Gastrocnemius medialis (tissue), 4 donors: ENCODE measurements at regions not wholly inside any gene's neighbourhood (a gene's known extent, or its start where the extent isn't known, plus 50 kb on each side); places are given as distances from the start of the nearest gene placed in this dataset.

Experiments
- ATAC-seq, 2 donors: fragments of 150-250 bp; one replicate each; pipeline ENCODE4 v1.9.1; 2016
- DNase-seq, 2 donors: peaks; one replicate each; pipeline ENCODE4 v3.0.0-alpha.2; 2019
- H3K27ac ChIP-seq, 4 donors: fragments of 200-600 bp; sonication (generic); 1 replicate in 1 of 4; 2 replicates in 3 of 4; pipeline ENCODE4 v1.5.1; 2016 to 2018; ENCODE audit warnings: mild to moderate bottlenecking in 2 of 4, moderate library complexity in 1 of 4
- H3K27me3 ChIP-seq, 3 donors: fragments of 200-600 bp; sonication (generic) in 2 of 3; 1 replicate in 1 of 3; 2 replicates in 2 of 3; pipeline versions ENCODE4 v1.5.1 to v1.6.0; 2016 to 2019; ENCODE audit warnings: mild to moderate bottlenecking in 1 of 3, moderate library complexity in 1 of 3
- H3K36me3 ChIP-seq, 2 donors: fragments of 200-600 bp; sonication (generic) in 1 of 2; one replicate each; pipeline ENCODE4 v1.5.1; 2017 to 2018
- H3K4me1 ChIP-seq, 2 donors: fragments of 200-600 bp; sonication (generic) in 1 of 2; one replicate each; pipeline ENCODE4 v1.5.1; 2016 to 2017; ENCODE audit warnings: mild to moderate bottlenecking in 2 of 2
- H3K4me3 ChIP-seq, 4 donors: fragments of 200-600 bp; sonication (generic) in 3 of 4; 1 replicate in 1 of 4; 2 replicates in 3 of 4; pipeline ENCODE4 v1.5.1; 2016 to 2019; ENCODE audit warnings: mild to moderate bottlenecking in 2 of 4
- H3K9me3 ChIP-seq, 3 donors: fragments of 200-600 bp; sonication (generic) in 2 of 3; 1 replicate in 1 of 3; 2 replicates in 2 of 3; pipeline ENCODE4 v1.5.1; 2016 to 2019
- CTCF ChIP-seq, 5 experiments: fragments of 450-650 bp in 3 of 5; fragments of 200-600 bp in 2 of 5; sonication (generic) in 2 of 5; IDR thresholded peaks in 4 of 5; conservative IDR thresholded peaks in 1 of 5; 1 replicate in 4 of 5; 2 replicates in 1 of 5; pipeline ENCODE4 v1.5.1; 2016 to 2019; ENCODE audit warnings: antibody characterized with exemption in 5 of 5, mild to moderate bottlenecking in 3 of 5, moderate library complexity in 3 of 5
- POLR2A ChIP-seq, 2 donors: fragments of 450-650 bp; IDR thresholded peaks; one replicate each; pipeline ENCODE4 v1.6.1; 2017; ENCODE audit warnings: antibody characterized with exemption in 2 of 2, mild to moderate bottlenecking in 2 of 2, moderate library complexity in 2 of 2
- in situ Hi-C, 4 donors: fragments of 200-750 bp; cut with MboI; loops; one replicate each; pipeline versions ENCODE4 v1.15.0 to v1.8.0; 2017; ENCODE audit warnings: low sequenced_read_pairs in 4 of 4
- intact Hi-C: fragments of 100-400 bp; cut with DNase I; formaldehyde crosslinking; loops from one replicate; pipeline ENCODE4 v1.15.1; 2023; ENCODE audit warnings: low total_unique reads

GRCh38 chr7:52018680-52019054 is 702.1 kb upstream of the COBL start:
- DNase-seq (no peak), ATAC-seq (no peak)
- no peaks in the 10 kb centered on the region for H3K27me3 ChIP-seq
- in situ Hi-C loops (no loop called here), intact Hi-C loops (no loop called here)
- H3K4me1 ChIP-seq: no peaks in the 10 kb centered on the region
- no peaks in the 10 kb centered on the region for H3K36me3 ChIP-seq
- no peak overlapping the region for H3K27ac ChIP-seq
- H3K9me3 ChIP-seq: no peaks in the 10 kb centered on the region
- no peak overlapping the region for H3K4me3 ChIP-seq
- TF ChIP-seq CTCF (IDR thresholded peaks at IDR 0.05 in 4 of 5, conservative IDR thresholded peaks at IDR 0.05 in 1 of 5) (no peak), POLR2A (IDR thresholded peaks at IDR 0.05) (no peak)

DNA sequence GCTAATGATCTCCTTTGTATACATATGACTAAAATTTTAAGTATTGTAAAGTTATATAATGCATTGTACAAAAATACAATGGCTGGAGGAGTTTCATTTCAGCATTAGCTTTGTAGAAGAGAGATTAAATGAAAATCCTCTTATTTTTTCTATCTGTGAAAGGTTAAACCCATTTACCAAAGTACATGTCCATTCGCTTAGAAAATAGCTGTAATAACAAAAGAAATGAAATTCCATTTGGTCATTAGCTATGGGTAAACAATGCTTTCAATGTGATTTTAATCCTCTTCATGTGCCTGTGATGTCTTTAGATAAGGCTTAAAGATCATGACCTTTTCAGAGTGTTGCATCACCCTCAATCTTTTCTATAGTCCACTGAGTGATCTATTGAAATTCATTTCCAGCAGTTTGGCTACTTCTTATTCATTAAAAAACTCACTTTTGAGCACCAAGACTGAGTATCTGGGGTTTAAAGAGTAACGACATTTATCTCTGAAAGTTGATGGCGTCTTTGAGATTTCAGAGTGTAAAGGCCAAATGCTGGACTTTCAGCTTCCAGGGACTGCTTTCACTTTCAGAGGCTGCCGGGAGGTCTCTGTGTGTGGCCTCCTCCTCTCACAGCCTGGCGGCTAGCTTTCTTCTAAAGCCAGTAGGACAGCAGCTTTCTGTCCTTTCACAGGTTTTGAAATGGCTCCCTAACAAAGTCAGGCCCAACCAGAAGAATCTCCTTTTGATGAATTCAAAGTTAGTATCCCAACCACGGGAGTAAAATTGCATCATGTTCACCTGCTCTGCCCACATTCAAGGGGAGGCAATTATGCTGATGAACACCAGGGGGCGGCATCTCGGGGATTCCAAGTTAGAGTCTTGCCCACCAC is 701.4 kb upstream of the COBL start:
- TF ChIP-seq POLR2A (IDR thresholded peaks at IDR 0.05) (no peak), CTCF (IDR thresholded peaks at IDR 0.05 in 4 of 5, conservative IDR thresholded peaks at IDR 0.05 in 1 of 5) (no peak)
- no peak overlapping the region for H3K27ac ChIP-seq

DNA sequence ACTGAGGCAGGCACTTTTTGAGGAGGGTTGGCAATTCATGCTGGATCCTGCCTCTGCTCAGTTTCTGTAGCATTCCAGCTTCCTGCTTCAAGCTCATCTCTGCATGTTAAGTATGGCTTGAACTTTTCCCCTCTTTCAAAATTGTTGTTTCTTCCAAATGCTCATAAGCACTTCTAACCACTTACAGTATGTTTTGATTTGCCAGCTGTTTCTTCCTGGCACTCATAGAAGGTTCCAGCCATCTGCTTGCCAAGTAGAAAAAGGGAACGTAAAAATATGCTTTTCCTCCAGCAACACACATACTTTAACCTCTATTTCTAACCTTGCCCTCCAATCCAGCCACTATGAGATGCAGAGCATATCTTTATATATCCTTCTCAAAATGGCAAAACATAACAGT is 692.6 kb upstream of the COBL start:
- H3K27ac ChIP-seq: no peak overlapping the region
- DNase-seq: no peak
- no peaks in the 10 kb centered on the region for H3K36me3 ChIP-seq
- no peak for TF ChIP-seq POLR2A (IDR thresholded peaks at IDR 0.05)
- no peak for TF ChIP-seq CTCF (IDR thresholded peaks at IDR 0.05 in 4 of 5, conservative IDR thresholded peaks at IDR 0.05 in 1 of 5)
- in situ Hi-C loops: no loop called here
- no peaks in the 10 kb centered on the region for H3K9me3 ChIP-seq
- intact Hi-C loops: no loop called here
- no peak for ATAC-seq
- no peak overlapping the region for H3K4me3 ChIP-seq
- H3K4me1 ChIP-seq: no peaks in the 10 kb centered on the region
- no peaks in the 10 kb centered on the region for H3K27me3 ChIP-seq

More for the DNA sequence above, 701.4 kb upstream of the COBL start:
- Histone ChIP-seq H3K36me3 (no peaks in the 10 kb centered on the region), H3K9me3 (no peaks in the 10 kb centered on the region), H3K4me3 (no peak overlapping the region), H3K27me3 (no peaks in the 10 kb centered on the region), H3K4me1 (no peaks in the 10 kb centered on the region)
- ATAC-seq (no peak), DNase-seq (no peak)
- in situ Hi-C loops: no loop called here
- intact Hi-C loops: no loop called here

DNA sequence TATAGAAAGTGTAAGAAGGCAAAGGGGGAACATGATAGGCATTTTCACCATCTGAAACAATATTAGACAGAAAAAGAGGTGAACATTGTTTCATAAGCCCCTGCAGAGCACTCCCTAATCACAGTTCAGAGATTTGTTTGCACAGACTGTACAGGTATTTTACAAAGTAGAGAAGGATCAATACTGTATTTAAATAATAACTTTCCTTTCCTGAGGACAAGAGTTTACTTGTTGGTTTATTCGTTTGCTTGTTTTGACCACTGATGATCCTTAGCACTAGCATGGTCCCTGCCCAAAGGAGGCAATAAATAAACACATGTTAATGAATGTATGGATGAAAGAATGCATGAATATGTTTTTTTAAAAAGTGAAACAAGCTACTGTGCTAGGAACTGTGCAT is 690.1 kb upstream of the COBL start:
- H3K9me3 ChIP-seq: no peaks in the 10 kb centered on the region
- no peak overlapping the region for H3K4me3 ChIP-seq
- intact Hi-C loops (no loop called here), in situ Hi-C loops (no loop called here)
- H3K27me3 ChIP-seq: no peaks in the 10 kb centered on the region
- H3K36me3 ChIP-seq: no peaks in the 10 kb centered on the region
- DNase-seq (no peak), ATAC-seq (no peak)
- no peaks in the 10 kb centered on the region for H3K4me1 ChIP-seq
- TF ChIP-seq CTCF (IDR thresholded peaks at IDR 0.05 in 4 of 5, conservative IDR thresholded peaks at IDR 0.05 in 1 of 5) (no peak), POLR2A (IDR thresholded peaks at IDR 0.05) (no peak)
- no peak overlapping the region for H3K27ac ChIP-seq

DNA sequence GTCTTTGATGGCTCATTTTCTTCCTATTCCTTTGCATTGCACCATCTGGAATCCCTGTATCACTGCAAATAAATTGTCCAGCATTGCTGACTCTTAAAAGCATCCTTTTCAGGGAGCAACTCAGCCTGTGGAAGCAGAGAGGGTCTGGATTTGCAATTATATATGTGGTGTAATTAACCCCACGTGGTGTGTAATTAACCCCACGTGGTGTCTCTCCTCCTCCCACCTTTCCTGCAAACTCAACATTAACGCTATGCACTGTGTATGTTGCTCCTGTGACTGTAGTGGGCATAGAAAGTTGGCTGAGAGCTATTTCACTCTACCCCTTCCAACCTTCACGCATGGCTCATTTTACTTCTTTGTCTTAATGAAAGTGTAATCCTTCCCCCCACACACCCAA is 689.0 kb upstream of the COBL start:
- no peaks in the 10 kb centered on the region for H3K36me3 ChIP-seq
- H3K27me3 ChIP-seq: no peaks in the 10 kb centered on the region
- no peak overlapping the region for H3K27ac ChIP-seq
- H3K9me3 ChIP-seq: no peaks in the 10 kb centered on the region
- DNase-seq (no peak), ATAC-seq (no peak)
- TF ChIP-seq POLR2A (IDR thresholded peaks at IDR 0.05) (no peak), CTCF (IDR thresholded peaks at IDR 0.05 in 4 of 5, conservative IDR thresholded peaks at IDR 0.05 in 1 of 5) (no peak)
- no peaks in the 10 kb centered on the region for H3K4me1 ChIP-seq
- intact Hi-C loops (no loop called here), in situ Hi-C loops (no loop called here)
- H3K4me3 ChIP-seq: no peak overlapping the region
